Lower leg skin (tissue), 4 donors: ENCODE measurements at regions not wholly inside any gene's neighbourhood (a gene's known extent, or its start where the extent isn't known, plus 50 kb on each side); places are given as distances from the start of the nearest gene placed in this dataset.

Experiments used
- DNase-seq, 2 donors: peaks; one replicate each; pipeline ENCODE4 v3.0.0-alpha.2; 2019; ENCODE audit warnings: low spot score in 2 of 2
- H3K4me3 ChIP-seq: fragments of 200-600 bp; sonication (generic); 2 replicates; pipeline ENCODE4 v1.5.1; 2017; ENCODE audit warnings: mild to moderate bottlenecking, low read depth; ENCODE audit not compliant: poor library complexity, severe bottlenecking
- CTCF ChIP-seq, 3 donors: fragments of 450-650 bp; IDR thresholded peaks; one replicate each; pipeline ENCODE4 v1.5.1; 2016; ENCODE audit warnings: antibody characterized with exemption in 3 of 3, mild to moderate bottlenecking in 3 of 3, moderate library complexity in 2 of 3
- POLR2A ChIP-seq, 2 donors: fragments of 450-650 bp; IDR thresholded peaks; one replicate each; pipeline ENCODE4 v1.6.1; 2016 to 2017; ENCODE audit warnings: antibody characterized with exemption in 2 of 2, mild to moderate bottlenecking in 1 of 2, moderate library complexity in 1 of 2
- WGBS, 2 donors: methylation state at CpG; one replicate each; pipeline ENCODE4 v1.1.5; 2018; 5-methylcytosine and 5-hydroxymethylcytosine counted together
- intact Hi-C: fragments of 100-400 bp; cut with DNase I; formaldehyde crosslinking; loops from one replicate; pipeline ENCODE4 v1.15.0; 2023; ENCODE audit warnings: low total_unique reads

DNA sequence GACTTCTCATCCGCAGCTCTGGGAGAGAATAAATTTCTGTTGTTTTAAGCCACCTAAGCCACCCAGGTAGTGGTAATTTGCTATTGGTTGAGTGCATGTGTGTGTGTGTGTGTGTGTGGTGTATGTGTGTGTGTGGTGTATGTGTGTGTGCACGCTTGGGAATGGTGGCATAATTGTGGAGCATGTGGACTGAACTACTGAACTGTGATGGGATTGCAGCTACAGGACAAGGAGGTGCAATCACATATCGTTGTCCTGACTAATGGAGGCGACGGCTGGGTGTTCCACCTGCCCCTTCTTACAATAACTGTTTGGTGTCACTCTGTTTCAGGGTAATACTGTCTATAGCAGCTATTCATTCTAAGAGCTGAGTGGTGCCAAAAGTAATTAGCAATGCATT lies 448.7 kb upstream of the PFKP start:
- H3K4me3 ChIP-seq, result no peak overlapping the region
- no peak for TF ChIP-seq POLR2A (IDR thresholded peaks at IDR 0.05)
- no peak for TF ChIP-seq CTCF (IDR thresholded peaks at IDR 0.05)
- no peak for DNase-seq
- intact Hi-C loops, result no loop called here
- WGBS, 2 donors, result 72 to 84% methylated on average over 5 of the region's 5 CpGs

GRCh38 chr10:2616215-2616614 lies 451.1 kb upstream of the PFKP start:
- DNase-seq, result no peak
- H3K4me3 ChIP-seq, result no peak overlapping the region
- TF ChIP-seq POLR2A (IDR thresholded peaks at IDR 0.05), result no peak
- TF ChIP-seq CTCF (IDR thresholded peaks at IDR 0.05), result no peak
- intact Hi-C loops, result no loop called here
- WGBS, 2 donors, result 61 to 65% methylated on average over 3 of the region's 3 CpGs

- TF ChIP-seq POLR2A (IDR thresholded peaks at IDR 0.05) (no peak), CTCF (IDR thresholded peaks at IDR 0.05) (no peak)
- intact Hi-C loops, result no loop called here
- H3K4me3 ChIP-seq, result no peak overlapping the region
- DNase-seq, result no peak
- 74 to 79% methylated on average over 4 of the region's 4 CpGs for WGBS, 2 donors
These were observed 455.7 kb upstream of the PFKP start for GRCh38 chr10:2611603-2612002.

DNA sequence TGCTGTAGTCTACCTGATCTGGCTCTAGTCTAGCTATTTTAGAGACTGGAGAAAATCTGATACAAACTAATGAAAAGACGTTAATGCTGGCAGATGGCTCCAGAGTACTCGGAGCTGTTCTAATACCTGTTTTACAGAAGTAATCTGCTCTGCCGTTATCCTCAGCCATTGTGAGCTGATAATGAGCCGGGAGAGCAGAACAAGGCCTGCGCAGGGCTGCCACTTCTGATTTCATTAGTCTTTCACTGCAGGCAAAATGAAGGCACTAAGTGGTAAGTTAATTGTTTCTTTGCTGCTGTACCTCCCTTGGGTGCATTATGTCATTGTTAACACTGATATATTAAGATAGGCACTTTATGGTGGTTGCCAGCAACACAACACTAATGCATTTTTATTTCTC lies 456.4 kb upstream of the PFKP start:
- intact Hi-C loops, result no loop called here
- DNase-seq, result no peak
- H3K4me3 ChIP-seq, result no peak overlapping the region
- 66 to 73% methylated on average over 5 of the region's 5 CpGs for WGBS, 2 donors
- TF ChIP-seq POLR2A (IDR thresholded peaks at IDR 0.05) (no peak), CTCF (IDR thresholded peaks at IDR 0.05) (no peak)

- H3K4me3 ChIP-seq, result no peak overlapping the region
- TF ChIP-seq POLR2A (IDR thresholded peaks at IDR 0.05) (no peak), CTCF (IDR thresholded peaks at IDR 0.05) (no peak)
- intact Hi-C loops, result no loop called here
- 92% methylated on average over 3 of the region's 3 CpGs for WGBS, 2 donors
- no peak for DNase-seq
These were observed 462.5 kb upstream of the PFKP start for GRCh38 chr10:2604891-2605290.

GRCh38 chr10:2599571-2599970 lies 467.8 kb upstream of the PFKP start:
- intact Hi-C loops, result no loop called here
- TF ChIP-seq POLR2A (IDR thresholded peaks at IDR 0.05), result no peak
- no peak for TF ChIP-seq CTCF (IDR thresholded peaks at IDR 0.05)
- 94 to 98% methylated on average over 8 to 9 of the region's 9 CpGs for WGBS, 2 donors
- DNase-seq, result no peak
- no peak overlapping the region for H3K4me3 ChIP-seq
